Tibial artery (tissue), 4 donors: ENCODE measurements at regions not wholly inside any gene's neighbourhood (a gene's known extent, or its start where the extent isn't known, plus 50 kb on each side); places are given as distances from the start of the nearest gene placed in this dataset.

Experiments used
- DNase-seq, 2 donors: peaks; one replicate each; pipeline ENCODE4 v3.0.0-alpha.2; 2019
- H3K27ac ChIP-seq, 2 donors: fragments of 200-600 bp; sonication (generic) in 1 of 2; 1 replicate in 1 of 2; 2 replicates in 1 of 2; pipeline ENCODE4 v1.5.1; 2018 to 2019; ENCODE audit warnings: mild to moderate bottlenecking in 1 of 2
- H3K27me3 ChIP-seq, 2 donors: fragments of 200-600 bp; sonication (generic) in 1 of 2; one replicate each; pipeline versions ENCODE4 v1.5.1 to v1.6.0; 2016 to 2019
- H3K36me3 ChIP-seq, 3 donors: fragments of 200-600 bp; sonication (generic) in 2 of 3; one replicate each; pipeline ENCODE4 v1.5.1; 2016 to 2019; ENCODE audit warnings: mild to moderate bottlenecking in 2 of 3
- H3K4me1 ChIP-seq, 4 donors: fragments of 200-600 bp; sonication (generic) in 2 of 4; 1 replicate in 3 of 4; 2 replicates in 1 of 4; pipeline ENCODE4 v1.5.1; 2016 to 2019
- H3K4me3 ChIP-seq, 2 donors: fragments of 200-600 bp; sonication (generic) in 1 of 2; 1 replicate in 1 of 2; 2 replicates in 1 of 2; pipeline ENCODE4 v1.5.1; 2018 to 2019; ENCODE audit warnings: mild to moderate bottlenecking in 2 of 2
- H3K9me3 ChIP-seq, 3 donors: fragments of 200-600 bp; sonication (generic) in 1 of 3; one replicate each; pipeline ENCODE4 v1.5.1; 2016 to 2019
- intact Hi-C: fragments of 100-400 bp; cut with DNase I; formaldehyde crosslinking; loops from one replicate; pipeline ENCODE4 v1.15.0; 2023; ENCODE audit warnings: low total_unique reads
- TF ChIP-seq, protein P1 (sequence below), 2 experiments: fragments of 200-600 bp in 1 of 2; fragments of 450-650 bp in 1 of 2; IDR thresholded peaks; one replicate each; pipeline ENCODE4 v1.5.1; 2017 to 2019; ENCODE audit warnings: antibody characterized with exemption in 2 of 2, mild to moderate bottlenecking in 1 of 2, moderate library complexity in 1 of 2

DNA sequence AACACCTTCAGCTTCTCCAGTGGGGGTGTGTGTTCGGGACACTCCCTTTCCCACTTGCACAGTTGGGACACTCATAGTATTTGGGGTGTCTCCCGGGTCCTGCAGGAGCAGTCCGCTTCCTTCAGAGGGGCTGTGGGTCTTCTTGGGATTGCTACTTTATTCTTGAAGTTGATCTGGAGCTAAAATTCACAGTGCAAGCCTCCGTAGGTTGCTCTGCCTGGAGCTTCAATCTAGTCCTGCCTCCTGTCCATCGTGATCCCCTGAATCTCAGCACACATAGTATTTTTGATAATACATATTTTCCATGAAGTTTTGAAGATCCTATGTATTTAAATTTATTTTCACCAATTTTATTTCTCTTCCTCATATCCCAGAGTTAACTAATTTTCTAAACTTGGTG, 902.1 kb downstream of the LTN1 start:
- H3K4me1 ChIP-seq: no peaks in the 10 kb centered on the region
- no peak for DNase-seq
- H3K27ac ChIP-seq: no peak overlapping the region
- no peaks in the 10 kb centered on the region for H3K36me3 ChIP-seq
- no peak overlapping the region for H3K4me3 ChIP-seq
- H3K27me3 ChIP-seq: no peaks in the 10 kb centered on the region
- TF ChIP-seq, protein P1, sequence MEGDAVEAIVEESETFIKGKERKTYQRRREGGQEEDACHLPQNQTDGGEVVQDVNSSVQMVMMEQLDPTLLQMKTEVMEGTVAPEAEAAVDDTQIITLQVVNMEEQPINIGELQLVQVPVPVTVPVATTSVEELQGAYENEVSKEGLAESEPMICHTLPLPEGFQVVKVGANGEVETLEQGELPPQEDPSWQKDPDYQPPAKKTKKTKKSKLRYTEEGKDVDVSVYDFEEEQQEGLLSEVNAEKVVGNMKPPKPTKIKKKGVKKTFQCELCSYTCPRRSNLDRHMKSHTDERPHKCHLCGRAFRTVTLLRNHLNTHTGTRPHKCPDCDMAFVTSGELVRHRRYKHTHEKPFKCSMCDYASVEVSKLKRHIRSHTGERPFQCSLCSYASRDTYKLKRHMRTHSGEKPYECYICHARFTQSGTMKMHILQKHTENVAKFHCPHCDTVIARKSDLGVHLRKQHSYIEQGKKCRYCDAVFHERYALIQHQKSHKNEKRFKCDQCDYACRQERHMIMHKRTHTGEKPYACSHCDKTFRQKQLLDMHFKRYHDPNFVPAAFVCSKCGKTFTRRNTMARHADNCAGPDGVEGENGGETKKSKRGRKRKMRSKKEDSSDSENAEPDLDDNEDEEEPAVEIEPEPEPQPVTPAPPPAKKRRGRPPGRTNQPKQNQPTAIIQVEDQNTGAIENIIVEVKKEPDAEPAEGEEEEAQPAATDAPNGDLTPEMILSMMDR (IDR thresholded peaks at IDR 0.05): no peak
- H3K9me3 ChIP-seq: no peaks in the 10 kb centered on the region
- intact Hi-C loops: no loop called here

DNA sequence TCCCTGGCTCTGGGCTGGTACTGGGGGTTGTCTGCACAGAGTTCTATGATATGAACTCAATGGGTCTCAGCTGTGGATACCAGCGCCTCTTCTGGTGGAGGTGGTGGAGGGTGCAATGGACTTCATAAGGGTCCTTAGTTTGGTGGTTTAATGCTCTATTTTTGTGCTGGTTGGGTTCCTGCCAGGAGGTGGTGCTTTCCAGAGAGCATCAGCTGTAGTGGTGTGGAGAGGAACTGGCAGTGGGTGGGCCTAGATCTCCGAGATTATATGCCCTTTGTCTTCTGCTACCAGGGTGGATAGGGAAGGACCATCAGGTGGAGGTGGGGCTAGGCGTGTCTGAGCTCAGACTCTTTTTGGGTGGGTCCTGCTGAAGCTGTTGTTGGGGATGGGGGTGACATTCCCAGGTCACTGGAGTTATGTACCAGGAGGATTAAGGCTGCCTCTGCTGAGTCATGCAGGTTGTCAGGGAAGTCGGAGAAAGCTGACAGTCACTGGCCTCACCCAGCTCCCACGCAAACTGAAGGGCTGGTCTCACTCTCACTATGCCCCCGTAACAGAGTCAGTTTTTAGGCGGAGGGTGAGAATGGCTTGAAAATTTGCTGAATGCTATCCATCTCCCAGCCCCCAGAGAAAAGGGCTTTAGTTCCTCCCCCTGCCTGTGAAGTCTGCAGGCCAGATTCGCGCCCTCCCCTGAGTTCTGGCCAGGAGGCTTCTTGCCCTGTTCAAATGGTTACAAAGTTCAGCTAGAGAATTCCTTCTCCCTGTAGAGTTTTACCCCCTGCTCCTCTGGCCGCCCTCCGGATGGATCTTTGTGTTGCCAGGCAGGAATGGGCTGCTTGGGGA, 902.9 kb downstream of the LTN1 start:
- H3K4me3 ChIP-seq: no peak overlapping the region

DNA sequence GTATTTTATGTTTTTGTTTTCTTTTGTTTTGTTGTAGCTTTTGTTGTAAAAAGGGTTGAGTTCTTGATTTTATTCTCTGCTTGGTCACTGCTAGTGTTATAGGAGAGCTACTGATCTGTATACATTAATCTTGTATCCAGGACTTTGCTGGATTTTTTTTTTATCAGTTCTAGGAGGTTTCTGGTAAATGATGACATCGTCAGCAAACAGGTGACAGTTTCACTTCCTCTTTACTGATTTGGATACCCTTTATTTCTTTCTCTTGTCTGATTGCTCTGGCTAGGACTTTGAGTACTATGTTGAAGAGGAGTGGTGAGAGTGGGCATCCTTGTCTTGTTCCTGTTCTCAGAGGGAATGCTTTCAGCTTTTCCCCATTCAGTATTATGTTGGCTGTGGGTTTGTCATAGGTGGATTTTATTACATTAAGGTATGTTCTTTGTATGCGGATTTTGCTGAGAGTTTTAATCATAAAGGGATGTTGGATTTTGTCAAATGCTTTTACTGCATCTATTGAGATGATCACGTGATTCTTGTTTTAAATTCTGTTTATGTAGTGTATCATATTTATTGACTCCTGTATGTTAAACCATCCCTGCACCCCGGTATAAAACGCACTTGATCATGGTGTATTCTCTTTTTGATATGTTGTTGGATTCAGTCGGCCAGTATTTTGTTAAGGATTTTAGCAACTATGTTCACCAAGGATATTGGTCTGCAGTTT, 905.7 kb downstream of the LTN1 start:
- Histone ChIP-seq H3K27ac (no peak overlapping the region), H3K4me1 (no peaks in the 10 kb centered on the region), H3K27me3 (no peaks in the 10 kb centered on the region), H3K36me3 (no peaks in the 10 kb centered on the region), H3K4me3 (no peak overlapping the region), H3K9me3 (no peaks in the 10 kb centered on the region)
- intact Hi-C loops: no loop called here
- TF ChIP-seq, protein P1 (IDR thresholded peaks at IDR 0.05): no peak
- DNase-seq: no peak

More for the DNA sequence above, 902.9 kb downstream of the LTN1 start:
- Histone ChIP-seq H3K36me3 (no peaks in the 10 kb centered on the region), H3K27ac (no peak overlapping the region), H3K4me1 (no peaks in the 10 kb centered on the region), H3K9me3 (no peaks in the 10 kb centered on the region), H3K27me3 (no peaks in the 10 kb centered on the region)
- DNase-seq: no peak
- intact Hi-C loops: no loop called here
- TF ChIP-seq, protein P1 (IDR thresholded peaks at IDR 0.05): no peak

DNA sequence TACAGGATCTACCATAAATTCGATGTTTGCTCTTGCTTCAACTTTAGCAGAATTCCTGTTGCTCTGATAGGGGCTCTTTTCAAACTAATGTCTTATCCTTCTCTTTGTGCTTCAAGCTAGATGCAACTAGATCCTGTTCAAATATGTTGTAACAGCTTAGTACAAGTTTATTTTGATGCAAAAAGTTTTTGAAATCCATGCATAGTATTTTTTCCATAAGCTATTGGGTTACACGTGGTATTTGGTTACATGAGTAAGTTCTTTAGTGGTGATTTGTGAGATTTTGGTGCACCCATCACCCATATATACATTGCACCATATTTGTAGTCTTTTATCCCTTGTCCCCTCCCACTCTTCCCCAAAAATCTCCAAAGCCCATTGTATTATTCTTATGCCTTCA, 907.7 kb downstream of the LTN1 start:
- no peaks in the 10 kb centered on the region for H3K9me3 ChIP-seq
- no peaks in the 10 kb centered on the region for H3K4me1 ChIP-seq
- no peak for DNase-seq
- TF ChIP-seq, protein P1 (IDR thresholded peaks at IDR 0.05): no peak
- no peak overlapping the region for H3K4me3 ChIP-seq
- H3K27me3 ChIP-seq: no peaks in the 10 kb centered on the region
- H3K27ac ChIP-seq: no peak overlapping the region
- no peaks in the 10 kb centered on the region for H3K36me3 ChIP-seq
- intact Hi-C loops: no loop called here

DNA sequence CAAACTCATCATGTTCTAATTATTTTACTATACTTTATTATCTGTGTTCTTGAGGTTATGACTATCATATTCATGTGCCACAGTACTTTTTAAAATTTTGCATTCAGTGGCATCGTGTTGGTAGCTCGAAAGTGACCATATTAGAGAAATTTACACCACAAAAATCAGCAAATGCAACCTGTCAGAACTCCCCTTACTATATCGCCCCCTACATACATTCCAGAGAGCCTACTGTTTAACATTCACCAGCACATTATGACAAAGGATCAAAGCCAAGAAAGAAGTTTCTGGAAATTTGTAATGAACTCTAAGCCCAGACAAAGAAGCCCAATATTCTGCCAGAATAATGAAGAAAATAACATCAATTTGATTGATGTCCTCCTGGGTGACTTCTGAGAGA, 909.3 kb downstream of the LTN1 start:
- intact Hi-C loops: no loop called here
- Histone ChIP-seq H3K4me1 (no peaks in the 10 kb centered on the region), H3K4me3 (no peak overlapping the region), H3K27me3 (no peaks in the 10 kb centered on the region), H3K9me3 (no peaks in the 10 kb centered on the region), H3K36me3 (no peaks in the 10 kb centered on the region), H3K27ac (no peak overlapping the region)
- TF ChIP-seq, protein P1 (IDR thresholded peaks at IDR 0.05): no peak
- DNase-seq: no peak
